NCI-H2196 treated with DMSO at 0.1 percent for 48 hours (cell line): ENCODE measurements at regions not wholly inside any gene's neighbourhood (a gene's known extent, or its start where the extent isn't known, plus 50 kb on each side); places are given as distances from the start of the nearest gene placed in this dataset.

Experiments used
- DNase-seq: peaks from one replicate; lab custom pipeline; 2025; ENCODE audit not compliant: unreplicated experiment; lab: John Stamatoyannopoulos, UW

DNA sequence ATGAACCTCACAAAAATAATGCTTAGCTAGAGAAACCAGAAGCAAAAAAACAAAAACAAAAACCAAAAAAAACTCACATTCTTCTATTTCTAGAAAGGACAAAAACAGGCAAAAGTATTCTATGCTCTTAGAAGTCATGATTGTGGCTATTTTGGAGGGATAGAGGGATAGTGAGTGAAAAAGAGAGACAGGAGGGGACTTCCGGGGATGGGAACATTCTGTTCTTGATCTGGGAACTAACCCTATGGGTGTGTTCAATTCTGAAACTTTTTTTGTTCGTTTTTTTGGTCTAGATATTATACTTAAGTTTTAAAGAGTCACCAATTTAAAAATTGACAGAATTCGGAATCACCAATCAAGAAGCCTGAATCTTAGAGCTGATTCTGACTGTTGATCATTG lies 120.0 kb upstream of the TPM1 start:
- no peak for DNase-seq

DNA sequence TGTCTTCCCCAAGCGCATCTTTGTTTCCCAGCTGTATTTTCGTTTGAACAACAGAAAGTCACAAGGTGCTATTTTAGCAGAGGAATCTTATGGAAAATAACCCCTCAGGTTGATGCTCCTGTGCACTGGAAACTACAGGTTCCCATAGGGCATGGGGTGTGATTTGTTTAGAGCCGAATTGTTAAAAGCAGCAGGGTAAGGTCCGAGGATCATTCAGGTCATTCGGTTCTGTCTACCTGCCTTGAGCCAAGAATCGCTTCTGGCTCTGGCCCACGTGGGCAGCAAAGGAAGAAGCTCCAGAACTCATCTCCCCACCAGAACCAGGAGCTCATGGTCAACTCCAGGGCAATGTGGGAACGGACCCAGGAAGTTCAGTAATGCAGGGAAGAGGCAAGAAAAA lies 116.7 kb upstream of the TPM1 start:
- DNase-seq, result no peak

DNA sequence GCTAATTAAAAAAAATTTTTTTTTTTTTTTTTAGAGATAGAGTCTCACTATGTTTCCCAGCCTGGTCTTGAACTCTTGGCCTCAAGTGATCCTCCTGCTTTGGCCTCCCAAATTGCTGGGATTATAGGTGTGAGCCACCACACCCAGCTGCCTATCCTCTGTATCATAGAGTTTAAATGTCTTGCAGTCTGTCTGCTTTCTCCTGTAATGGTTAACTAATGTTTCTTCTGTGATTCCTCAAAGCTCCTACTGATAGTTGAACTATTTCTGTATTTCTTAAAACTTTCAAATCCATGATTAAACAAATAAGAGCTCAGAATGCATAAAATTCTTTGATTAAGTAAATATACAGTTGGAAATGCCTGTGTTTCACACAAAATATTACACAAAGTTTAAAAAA lies 115.4 kb upstream of the TPM1 start:
- DNase-seq, result no peak

DNA sequence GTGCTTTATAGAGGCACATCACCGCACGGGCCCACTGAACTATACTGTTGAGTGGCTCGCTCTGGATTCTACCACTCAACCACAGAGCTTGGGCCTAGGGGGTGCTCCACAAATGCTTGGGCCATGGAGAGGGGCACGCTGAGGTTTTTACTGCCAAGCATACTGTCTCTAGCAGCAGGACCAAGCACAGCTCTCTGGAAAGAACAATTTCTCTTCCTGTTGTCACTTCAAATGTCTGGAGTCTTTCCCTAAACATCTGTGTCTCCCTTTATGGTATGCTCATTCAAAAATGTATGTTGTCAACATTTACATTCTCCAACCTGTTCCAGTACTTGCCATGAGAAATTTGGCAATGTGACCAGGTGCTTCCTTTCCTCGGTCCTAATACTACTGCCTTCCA lies 114.7 kb upstream of the TPM1 start:
- no peak for DNase-seq

DNA sequence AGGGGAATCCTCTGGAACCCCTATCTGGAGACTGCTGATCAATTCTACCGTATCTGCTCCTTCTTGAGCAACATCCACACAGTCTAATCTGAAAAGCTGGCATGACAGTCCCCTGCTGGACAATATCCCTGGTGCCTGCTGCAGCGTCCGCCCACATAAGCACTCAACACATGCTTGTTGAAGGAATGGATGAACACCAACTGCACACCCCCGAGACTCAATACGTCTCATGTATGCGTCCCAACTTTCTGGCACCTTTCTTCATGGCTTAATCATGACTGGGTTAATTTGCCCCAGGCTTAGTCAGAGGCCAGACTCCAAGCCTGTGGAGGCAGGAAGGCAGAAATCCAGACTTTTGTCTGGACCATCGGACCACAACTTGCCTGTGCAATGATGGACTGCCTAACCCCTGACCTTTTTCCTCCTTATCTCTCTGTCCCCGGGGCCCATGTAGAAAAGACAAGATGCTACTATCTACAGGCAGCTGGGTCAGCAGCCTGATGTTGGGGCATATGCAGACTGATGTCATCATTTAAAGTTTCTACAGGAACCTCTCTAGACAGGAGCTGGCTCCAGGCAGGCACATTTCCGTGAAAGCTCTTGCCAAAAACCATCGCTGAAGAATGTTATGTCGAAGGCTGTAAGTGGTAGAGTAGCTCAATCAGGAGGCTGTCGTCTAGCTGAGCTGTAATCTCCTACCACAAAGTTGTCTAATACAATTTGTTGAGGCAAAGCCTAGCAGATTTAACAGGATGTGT lies 114.1 kb upstream of the TPM1 start:
- DNase-seq, result no peak

DNA sequence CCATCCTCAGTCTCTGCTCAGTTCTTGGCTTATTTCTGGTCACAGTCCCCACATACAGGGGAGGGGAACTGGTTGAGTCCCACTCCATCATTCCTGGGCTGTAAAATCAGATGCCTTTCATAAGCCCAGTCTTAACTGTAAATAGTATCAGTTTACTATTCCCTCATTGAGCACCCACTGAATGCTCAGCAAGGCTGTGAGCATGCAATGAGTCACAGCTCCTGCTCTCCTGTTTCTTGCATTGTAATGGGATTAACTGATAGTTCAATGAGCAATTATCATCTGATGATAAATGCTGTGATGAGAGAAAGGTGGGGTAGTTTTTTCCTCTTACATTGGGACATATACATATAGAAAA lies 113.6 kb upstream of the TPM1 start:
- DNase-seq, result no peak

DNA sequence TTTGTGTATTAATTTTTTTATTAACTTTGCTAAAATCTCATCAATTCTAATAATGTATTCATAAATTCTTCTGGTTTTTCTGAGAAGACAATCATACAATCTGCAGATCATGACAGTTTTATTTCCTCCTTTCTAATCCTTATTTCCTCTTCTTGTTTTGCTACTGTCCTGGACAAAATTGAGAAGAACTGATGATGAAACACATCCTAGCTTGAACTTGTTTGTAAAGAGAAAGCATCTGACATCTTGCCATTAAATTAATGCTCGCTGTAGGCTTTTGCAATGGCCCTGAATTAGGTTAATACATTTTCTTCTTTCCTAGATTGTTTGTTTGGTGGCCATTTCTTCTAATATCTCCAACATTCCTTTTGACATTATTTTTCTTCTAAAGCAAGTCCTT lies 110.9 kb upstream of the TPM1 start:
- DNase-seq, result no peak

DNA sequence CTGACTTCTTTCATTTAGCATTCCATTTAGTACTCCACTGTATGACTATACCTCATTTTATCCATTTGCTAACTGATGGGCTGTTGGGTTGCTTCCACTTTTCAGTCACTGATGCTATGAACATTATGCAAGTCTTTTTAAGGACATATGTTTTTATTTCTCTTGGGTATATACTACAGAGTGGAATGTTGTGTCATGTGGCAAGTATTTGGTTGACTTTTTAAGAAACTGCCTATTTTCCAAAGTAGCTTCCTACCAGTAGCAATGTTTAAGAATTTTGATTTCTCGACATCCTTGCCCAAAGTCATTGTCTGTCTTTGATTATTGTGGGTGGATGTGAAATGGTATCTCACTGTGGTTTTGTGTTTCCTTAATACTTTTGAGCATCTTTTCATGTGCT lies 110.1 kb upstream of the TPM1 start:
- DNase-seq, result no peak

DNA sequence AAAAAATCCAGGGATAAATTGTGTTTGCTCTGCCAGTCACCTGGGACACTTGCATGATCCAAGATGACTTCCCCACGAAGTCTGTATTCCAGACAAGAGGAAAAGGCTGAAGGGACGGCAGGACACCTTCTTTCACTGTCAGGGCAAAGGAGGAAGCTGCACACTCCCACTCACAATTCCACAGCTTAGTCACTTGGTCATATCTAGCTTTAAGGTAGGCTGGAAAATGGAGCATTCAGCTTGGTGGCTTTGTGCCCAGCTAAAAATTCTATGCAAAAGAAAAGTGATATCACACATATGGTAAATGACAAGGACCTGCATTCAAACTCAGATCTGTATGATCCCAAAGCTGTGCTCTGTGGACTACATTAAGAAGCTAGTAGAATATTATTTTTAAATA lies 109.2 kb upstream of the TPM1 start:
- no peak for DNase-seq

DNA sequence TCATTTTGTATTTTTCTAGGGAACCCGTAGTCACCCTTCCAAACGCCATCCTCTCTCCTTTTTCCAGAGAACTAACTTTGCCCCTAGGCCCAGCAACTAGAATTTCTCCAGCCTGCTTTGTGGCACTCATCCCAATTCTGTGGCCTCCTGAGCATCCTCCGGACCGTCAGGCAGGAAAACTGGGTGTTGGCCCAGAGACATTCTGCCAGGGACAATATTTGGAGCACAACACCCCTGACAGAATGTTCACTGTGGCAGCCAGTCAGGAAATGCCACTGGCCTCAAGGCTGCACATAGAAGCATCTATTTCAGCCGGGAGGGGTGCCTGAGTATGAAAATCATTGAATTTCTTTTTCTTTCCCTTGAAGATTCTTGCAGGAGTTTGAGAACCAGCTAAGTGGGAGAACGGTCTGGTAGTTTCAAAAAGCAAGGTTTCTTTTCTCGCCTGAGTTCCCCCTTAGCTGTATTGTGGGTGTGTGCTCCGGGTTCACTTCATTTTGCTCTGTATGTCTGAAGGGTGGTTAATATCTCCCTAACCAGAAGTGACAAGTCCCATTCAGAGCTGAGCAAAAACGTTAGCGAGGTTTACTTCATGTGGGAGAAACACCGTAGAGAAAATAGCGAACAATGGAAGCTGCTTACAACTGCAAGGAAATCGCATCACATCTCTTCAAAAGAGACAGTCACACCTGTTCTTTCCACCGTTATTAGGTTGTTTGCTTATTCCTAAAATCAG lies 108.1 kb upstream of the TPM1 start:
- DNase-seq, result no peak

DNA sequence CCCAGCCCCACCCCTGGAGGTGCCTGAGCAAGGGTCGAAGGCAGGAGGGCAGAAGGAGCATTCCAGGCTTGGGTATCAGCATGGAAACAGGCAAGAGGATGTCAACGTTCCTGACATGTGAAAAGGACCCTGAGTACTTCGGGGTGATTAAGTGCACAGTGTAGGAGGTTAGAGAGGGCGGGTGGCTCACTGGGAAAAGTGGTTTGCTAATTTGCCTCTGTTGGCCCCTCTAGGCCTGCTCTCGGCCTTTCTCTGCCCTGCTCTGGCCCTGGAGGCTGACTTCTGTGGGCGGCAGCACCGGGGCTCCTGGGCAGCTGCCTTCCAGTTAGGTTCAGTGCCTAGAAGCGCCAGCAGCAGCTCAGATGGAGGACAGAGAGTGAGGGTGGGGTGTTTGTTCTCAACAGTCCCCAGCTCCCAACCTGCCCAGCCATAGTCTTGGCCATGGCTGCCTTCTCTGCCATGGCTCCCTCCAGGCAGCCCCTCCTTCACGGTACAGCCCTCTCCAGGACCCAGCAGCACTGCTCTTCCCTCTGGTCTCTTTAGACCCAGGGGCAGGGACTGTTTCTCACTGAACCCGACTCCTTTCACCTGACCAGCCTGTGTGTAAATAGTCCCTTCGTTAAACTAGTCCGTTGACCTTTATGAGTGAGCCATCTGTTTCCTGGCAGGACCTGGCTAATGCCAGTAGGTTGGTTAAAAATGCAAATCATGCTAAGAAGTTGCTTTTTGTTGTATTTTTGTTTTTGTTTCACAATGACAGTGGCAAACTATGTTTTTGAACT lies 107.1 kb upstream of the TPM1 start:
- no peak for DNase-seq

DNA sequence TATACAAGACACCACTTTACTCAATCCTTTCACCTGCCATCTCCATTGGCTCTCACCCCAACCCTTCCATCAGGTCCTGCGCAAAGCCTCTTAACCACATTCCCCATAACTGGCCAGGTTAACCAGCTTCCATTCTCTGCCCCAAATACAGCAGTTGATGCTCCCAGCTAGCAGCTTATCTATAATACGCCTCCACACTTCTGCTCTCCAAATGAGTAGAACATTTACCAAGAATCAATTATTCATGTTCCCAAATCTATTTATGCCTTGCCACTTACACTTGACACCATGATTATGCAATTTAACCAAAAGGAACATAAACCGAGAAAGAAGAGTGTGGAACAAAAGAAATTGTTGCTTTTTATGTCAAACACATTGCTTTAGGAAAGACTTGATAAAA lies 103.7 kb upstream of the TPM1 start:
- DNase-seq, result no peak

DNA sequence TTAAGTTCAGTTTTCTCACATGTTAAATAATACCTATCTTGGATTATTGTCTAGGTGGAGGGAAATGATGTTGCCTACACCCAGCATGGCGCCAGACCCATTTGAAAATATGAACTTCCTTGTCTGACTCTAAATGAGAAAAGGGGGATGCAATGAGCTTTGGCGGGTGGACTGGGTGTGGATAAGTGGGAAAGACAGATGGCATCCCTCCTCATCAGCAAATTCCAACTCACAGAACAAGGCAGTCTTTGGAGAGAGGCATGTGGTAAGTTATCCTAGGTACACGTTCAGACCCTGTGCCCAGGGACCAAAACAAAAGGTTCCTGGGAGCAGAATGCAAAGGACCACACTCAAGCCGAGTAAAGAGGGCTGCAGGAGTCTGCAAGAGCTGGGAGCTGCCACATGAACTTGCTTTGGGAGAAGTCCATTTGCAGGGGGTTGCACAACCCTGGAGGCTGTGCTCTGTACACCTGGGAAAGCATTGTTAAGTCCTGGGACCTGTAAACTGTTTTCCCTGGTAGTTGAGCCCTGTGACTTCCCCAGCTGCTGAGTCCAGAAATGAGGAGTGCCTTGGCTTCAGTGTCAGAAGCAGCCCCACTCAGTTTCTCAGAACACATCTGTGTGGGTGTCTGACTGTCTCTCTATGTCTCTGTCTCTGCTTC lies 102.3 kb upstream of the TPM1 start:
- no peak for DNase-seq

DNA sequence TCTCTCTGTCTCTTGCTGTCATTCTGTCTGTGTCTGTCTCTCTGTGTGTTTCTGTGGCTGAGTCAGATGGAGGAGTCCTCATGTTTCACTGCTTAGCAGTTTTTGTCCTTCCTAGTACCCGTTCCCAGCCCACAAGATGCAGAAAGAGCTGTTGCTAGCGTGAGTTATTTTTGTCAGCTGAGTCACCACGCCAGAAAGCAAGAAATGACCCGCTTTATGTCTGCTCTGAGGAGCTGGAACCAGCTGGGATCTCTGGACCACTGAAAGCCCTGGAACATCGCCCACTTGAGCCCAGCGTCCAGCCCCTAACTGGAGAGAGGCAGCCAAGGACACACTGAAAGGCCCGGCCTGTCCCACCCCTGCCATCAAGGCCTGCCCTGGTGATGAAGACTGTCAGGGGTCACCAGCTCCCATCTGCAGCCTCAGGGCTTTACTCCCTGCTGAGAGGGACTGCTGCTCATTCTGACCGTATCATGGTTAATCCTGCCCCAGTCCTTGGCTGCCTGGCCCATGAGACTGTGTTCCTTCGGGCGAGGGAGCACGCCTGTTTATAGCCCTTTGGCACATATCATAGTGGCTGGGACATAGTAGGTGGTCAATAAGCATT lies 101.7 kb upstream of the TPM1 start:
- DNase-seq, result no peak

DNA sequence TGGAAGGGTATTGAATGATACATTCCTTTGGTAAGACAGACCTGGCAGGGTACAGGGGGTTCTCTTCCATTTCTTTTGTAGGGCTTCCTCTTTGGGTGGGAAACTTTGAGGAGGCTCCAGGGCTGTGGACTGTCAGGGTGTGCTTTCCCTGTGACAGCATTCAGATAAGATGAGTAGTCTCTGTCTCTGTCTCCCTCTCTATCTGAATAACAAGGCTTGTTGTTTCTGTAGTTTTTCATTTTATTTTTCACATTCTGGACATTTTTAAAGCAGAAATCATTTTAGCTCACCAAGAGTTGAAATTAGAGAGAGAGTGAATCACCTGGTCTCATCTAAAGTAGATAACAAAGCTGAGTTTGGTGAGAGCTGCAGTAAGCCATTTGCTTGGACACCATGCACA lies 100.8 kb upstream of the TPM1 start:
- DNase-seq, result no peak

DNA sequence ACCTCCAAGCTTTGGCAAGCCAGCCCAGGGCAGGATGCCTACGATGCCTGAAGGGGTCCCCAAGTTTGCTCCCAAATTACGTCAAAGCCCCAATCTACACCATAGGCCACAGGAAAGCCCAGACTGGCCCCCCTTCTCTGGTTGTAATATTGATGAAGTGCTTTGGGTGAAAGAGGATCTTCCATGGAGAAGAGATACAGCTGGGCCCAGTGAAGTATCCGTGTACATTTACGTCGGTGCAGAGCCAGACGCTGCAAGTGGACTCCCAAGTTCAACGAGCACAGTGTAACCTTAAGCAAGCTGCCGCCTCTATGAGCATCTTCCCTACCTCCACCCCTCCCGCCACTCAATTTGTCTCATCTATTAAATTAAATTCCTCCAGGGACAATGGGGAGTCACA lies 100.1 kb upstream of the TPM1 start:
- DNase-seq, result no peak

DNA sequence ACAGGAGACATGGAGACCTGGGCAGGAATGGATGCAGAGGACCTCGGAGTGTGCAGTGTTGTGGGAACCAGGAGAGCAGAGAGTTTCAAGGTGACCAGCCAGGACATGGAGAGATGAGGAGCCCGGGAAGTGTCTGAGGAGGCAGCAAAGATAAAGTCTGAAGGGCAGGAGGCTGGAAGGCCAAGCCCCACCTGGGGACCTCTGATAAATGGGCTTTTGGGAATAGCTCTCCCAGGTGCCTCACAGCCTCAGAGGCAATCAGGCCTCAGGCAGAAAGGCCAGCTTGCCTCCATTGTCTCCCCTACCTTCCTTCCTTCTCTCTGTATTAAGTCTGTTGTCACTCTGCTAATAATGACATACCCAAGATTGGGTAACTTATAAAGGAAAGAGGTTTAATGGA lies 97.5 kb upstream of the TPM1 start:
- DNase-seq, result no peak

DNA sequence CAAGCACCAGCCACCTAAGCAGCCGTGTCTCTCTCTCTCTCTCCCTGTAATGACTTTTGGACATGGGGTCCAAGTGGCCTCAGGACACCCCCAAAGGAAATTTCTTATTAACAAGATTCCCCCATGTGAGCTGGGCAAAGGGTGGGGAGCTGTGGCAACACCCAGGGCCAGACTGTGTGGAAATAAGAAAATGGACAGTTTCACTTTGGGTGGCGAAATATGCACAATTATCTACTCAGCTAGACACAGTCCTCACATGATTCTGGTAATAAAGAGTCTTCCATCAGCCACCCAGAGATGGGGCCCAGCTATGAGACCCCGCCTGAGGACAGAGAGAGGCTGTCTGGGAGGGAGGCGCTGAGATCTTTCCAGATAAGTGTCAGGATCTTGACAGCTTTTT lies 96.8 kb upstream of the TPM1 start:
- DNase-seq, result no peak

DNA sequence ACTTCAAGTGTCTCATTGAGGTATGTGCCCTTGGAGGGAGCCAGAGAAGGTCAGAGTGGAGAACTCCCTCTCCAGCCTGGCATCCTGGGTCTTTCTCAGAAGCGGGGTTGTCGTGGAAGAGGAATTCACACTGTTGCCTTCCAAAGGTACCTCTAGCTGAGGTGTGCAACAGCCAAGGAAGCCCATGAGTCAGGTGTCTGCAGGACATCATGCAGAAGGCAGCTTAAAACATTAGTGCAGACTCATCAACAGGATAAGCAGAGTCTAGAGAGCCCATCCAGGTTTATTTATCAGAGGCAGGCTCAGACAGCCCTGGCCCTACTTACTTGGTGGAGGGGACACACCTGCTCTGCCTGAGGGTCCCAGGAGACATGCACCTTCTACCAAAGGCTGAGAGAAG lies 95.6 kb upstream of the TPM1 start:
- DNase-seq, result no peak

DNA sequence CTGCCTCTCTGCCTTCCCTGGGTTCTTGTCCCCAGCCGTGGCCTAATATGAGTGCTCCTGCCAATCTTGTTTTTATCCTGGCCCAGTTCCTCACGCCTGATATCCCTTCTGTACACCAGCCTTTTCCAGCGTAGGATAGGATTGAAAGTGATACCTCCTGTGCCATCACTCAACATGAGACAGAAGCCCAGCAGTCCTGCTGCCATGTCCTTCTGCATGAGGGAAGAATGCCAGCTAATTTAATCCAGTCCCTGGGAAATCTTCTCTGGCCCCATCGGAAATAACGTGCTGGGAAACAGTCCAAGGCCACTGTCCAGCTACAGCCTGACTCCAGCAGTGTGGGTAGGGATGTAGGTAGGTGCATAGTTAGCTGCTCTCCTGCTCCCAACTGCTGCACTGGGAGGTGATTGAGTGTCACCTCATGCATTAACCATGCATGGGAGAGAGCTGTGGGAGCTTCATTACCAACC lies 92.0 kb upstream of the TPM1 start:
- DNase-seq, result no peak

DNA sequence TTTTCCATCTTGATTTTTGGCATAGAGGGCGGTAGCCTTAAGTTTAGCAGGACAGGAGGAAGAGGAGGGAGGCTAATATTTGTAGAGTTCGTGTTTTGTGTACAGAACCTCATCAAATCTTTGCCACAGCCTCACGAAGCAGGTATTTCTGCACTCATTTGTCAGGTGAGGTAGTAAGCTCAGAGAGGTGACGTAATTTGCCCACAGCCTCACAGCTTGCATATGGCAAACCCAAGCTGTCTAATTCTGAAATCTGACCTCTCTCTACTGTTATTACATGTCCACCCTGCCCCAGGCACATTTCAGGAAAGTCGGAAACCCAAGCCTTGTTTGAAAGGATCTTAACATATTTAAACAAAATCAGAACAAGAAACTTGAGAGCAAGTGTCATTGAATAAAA lies 91.1 kb upstream of the TPM1 start:
- DNase-seq, result no peak
